HG03521 (cell line): ENCODE measurements at regions not wholly inside any gene's neighbourhood (a gene's known extent, or its start where the extent isn't known, plus 50 kb on each side); places are given as distances from the start of the nearest gene placed in this dataset.

Experiments used
- ATAC-seq: cut with Tn5 transposase; IDR thresholded peaks from one replicate; pipeline ENCODE4 v1.9.1; 2021; ENCODE audit warnings: mild to moderate bottlenecking, moderate library complexity; ENCODE audit not compliant: unreplicated experiment

DNA sequence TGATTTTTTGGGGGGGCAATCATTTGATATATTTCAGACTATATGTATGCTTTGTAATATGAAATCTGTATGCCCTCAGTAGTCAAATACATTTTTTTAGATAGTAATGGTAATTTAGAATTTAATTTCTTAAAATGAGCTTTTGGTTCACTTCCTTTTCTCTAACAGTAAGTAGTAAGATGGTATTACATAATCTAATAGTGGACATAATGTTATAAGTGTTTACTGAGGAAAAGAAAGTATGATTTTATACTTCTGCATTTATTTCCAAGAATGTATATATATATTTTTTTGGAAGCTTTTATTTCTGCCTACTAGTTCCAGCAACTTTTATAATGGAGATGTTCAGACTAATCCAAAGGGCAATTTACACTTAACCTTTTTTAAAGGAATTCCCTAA, 1450.7 kb upstream of the TENM3 start:
- ATAC-seq: no peak

DNA sequence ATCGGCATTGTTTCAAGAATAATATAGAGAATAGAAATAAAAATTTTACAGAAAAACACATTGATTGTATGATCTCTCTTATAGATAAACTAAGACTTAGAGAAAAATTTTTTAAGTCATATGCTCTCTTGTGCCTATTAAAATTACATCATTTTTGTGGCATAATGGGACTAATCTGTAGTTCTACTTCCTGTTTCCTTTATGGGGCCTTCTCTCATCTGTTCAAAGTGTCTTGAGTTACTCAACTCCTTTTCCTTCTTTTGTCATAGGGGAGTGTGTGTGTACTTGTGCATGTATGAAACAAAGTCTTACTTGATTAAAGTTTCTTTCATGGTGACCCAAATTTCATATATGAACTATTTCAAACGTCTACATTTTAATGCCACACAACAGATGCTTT, 1448.9 kb upstream of the TENM3 start:
- no peak for ATAC-seq

DNA sequence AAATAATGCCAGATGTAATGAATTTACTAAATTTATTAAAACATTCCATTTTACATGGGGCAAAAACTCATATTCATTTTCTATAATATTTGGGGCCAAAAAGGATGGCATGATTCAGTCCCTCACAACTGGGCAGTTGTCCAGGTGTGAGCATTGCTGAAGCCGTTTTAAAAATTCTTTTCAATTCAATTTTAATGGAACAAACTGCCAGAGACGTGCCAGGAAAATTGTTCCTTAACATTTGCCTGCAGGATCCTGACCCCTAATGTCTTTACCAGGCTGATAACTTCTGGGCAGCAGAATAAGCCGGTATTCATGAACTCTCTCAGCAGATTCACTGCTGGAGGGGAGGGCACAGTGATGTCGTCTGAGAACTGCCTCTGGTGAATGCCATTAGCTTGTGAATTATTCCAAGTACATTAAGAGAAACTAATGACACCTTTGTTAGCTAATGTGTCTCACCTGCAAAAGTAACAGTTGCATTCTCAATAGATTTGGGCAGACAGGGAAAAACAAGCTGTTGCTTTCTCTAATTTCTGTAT, 1445.1 kb upstream of the TENM3 start:
- no peak for ATAC-seq

DNA sequence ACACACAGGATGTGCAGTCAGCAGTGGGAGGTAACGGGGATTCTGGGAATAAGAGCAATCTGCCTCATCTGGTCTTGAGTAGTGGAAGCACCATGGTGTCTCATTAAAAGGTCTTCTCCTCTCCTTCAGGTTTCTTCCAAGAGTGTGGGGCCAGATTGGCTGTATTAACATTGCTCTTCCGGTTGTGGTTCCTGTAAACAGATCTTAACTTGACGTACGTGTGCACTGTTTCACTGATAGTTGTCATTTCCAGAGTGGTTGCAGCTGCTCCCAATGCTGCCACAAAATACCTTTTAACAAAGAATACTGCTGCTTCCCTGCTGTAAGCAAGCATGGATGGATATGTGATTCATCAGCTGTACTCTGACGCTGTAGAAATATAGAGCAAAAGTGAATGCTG, 1443.4 kb upstream of the TENM3 start:
- ATAC-seq: no peak

DNA sequence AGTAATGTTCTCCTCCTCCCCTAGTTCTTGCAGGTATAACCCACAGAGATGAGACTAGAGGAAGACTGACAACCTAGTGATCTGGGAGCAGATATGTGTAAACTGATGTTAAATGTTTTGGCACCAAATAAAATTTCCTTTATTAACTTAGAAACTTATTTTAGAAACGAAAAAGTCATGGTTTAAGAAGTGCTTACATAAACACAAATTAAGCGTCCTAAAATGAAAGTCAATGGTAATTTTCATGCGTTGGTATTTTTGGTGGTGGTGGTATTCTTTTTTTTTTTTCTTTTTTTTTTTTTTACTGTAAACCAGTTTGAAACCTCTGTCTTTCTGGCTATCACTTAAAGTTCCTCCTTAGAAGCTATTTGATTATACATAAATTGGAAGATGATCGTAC, 1438.1 kb upstream of the TENM3 start:
- no peak for ATAC-seq

DNA sequence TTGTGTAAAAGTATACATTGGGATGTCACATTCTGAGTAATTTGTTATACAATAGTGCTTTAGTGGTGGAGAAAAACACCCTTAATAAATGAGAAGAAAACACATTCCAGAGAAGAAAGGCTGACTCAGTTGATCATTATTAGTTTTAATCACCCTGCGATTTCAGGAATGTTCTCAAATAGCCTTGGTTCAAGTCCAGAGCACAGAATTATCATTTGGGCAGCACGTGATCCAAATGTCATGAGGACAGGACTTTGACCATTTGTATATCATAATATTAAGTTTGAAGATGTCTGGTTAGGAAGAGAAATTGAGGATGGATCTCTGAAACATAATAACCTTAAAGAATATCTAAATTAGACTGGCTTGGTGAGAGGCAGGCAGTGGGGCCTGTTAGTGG, 1434.3 kb upstream of the TENM3 start:
- ATAC-seq: no peak

DNA sequence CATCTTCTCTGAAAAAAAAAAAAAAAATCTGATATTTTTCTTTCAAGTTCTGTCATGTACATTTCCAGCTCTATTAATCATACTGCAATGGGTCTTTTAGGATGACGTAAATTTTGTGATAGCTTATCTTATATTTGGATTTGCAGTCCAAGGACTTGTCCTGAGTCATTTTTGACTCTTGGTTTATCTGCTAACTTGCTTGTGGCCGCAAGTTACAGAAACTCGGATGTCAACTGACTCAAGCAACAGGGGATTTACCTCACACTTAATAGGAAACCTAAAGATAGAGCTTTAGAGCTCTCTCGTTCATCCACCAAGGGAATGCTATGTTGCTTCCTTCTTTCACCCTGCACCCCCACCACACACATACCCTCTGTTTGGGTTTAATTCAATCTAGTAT, 1433.8 kb upstream of the TENM3 start:
- no peak for ATAC-seq

DNA sequence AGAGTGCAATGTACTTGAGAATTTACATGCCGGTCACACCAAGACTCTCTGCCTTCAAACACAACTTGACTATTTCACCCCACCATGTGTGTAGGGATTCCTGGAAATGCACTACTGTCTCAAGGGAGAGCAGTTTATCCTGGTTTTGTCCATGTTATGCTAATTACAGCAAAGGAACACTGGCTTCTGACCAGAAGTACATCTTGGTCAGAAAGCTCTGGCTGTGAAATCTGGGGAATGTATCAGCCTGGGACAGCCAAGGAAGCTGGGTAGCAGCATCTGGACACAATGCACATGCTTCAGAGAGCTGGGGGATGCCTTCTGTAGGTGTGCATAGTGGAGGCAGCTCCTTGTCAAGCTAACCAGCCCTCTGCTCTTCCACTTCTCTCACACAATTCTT, 1432.6 kb upstream of the TENM3 start:
- ATAC-seq: no peak

DNA sequence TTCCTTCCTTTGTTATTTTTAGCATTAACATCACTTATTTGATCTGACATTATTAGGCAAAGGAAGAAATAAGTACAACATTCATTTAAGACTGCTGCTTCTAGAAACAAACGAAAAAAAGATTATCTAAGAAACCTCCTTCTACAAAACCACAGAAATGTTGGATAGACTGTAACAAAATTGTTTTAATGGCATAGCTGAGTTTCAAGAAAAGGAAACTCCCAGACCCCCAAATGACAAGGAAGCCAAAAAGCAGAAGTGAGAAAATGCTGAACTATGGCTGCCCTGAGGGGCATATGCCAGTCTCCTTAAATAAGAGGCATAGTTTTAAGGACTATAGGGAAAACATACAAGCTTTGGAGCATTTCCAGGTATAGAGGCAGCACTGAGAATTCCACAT, 1431.6 kb upstream of the TENM3 start:
- ATAC-seq: no peak

DNA sequence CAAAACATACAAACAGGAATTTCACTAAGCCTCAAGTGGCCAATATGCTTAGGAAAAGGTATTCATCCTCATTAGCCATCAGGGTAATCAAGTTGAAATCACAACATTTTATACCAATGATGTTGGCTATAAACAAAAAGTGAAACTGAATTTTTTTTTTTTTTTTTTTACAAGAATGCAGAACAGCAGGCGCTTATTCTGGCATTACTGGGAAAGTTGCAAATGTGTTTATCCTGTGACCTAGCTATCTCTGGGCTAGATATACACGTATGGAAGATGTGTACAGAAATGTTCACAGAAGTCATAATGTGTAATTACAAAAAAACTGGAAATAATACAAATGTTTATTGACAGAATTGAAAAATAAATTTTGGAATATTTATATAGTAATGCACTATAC, 1430.4 kb upstream of the TENM3 start:
- ATAC-seq: no peak

DNA sequence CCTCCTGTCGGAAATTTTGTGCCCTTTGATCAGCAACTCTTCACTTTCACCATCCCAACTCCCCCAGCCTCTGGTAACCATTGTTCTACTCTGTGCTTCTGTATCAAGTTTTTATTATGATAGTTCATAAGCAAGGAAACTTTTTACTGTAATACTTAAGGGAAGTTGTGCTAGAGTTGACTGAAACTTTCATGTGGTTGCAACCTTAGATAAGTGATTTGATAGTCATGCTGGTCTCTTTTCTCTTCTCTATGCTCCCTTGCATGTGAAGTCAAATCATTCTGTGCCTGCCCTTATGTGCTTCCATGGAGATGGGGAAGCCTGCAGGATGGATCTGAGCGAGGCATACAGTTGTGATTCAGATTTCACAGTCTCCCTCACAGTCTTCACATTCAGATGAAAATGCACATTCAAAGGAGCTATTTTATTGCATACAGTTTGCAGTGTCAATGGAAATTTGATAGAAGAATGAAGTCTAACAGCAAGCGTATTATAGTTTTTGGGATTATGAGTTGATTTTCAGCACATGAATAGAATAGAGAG, 1428.3 kb upstream of the TENM3 start:
- no peak for ATAC-seq

DNA sequence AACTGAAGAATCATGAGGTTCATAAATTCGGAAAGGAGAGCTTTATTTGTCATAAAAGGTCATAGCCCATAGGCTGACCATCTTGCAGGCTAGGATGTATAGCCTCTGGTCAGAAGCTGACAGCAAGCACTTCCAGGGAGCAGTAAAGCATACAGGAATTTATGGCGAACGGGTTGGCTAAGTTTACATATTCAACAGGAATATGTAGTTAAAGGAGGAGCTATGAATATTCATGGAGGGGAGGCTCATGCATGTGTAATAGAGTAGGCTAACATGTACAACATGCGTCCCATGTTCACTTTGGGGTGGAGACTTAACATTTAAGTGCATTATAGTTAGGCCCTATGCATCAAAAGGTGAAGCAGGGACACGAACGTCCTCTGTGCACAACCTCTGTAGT, 1425.7 kb upstream of the TENM3 start:
- no peak for ATAC-seq

DNA sequence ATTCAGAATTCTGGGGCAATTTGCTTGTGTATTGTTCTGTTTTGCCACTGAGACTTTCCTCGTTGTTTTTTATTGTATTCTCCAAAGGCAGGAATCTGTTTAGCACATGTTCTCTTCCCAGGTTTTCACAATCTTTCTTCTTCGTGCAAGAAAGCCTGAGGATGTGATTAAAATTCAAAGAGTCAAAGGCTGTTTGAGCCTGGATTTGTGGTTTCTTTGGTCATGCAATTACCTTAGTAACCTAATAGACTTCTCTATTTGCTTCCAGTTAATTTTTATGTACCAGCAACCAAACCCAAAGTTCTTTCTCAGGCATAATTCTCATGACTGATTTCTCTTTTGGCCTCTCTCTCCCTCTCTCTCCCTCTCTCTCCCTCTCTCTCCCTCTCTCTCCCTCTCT, 1420.1 kb upstream of the TENM3 start:
- no peak for ATAC-seq

DNA sequence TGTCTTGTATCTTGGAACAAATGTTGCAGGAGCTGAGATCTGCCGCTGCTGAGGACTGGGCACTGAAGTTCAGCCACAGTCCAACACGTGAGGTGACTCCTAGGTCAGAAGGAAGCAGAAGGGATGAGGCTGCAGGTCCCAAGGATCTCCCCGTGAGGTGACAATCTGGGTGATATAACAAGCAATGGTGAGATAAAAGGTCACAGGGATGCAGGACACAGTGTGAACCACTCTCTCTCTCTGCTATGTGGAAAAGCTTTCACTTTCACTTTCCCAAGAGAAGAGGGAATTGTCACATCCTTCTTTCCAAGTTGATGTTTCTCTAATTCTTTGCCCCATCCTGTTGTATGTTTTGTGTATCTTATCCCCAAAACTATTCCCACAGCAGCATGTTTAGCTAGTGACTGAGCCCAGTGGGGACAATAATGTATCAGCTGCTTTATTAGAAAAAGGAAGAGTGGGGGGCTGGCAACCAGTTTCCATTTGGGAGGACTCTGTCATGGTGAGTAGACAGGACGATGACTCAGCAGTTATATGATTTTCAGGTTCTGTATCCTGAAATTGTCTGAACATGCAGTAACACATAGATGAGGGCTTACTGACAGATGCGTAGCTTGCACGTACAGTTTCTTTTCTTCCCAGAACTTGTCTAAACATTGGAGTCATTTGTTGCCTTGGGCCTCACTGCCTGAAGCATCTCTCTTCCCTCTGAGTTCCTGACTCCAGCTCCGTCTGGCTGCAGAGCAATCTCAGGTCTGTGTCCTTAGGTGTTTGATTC, 1415.8 kb upstream of the TENM3 start:
- no peak for ATAC-seq

DNA sequence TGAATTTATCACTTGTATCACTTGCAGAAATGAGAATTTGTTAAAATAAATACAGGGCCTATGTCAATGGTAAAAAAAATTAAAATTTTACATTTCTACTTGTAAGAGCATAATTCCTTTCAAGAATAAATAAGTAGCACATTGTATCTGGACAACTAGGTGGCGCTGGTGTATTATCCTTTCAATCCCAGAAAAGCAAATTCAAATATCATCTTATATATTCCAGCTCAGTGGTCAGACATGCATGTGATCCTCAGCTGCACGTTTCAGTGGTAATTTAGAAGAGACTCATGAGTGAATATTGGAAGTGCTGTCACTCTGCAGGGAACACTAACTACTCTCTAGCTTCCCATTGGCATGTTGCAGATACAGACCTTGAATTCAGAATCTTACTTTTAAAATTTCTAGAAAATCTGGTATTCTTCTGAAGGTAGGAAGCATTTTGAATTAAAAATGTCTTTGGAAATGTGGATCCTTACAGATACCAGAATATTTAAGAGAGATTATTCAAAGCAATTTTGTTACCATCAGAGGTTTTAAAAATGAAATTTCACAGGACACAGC, 1414.7 kb upstream of the TENM3 start:
- ATAC-seq: no peak

DNA sequence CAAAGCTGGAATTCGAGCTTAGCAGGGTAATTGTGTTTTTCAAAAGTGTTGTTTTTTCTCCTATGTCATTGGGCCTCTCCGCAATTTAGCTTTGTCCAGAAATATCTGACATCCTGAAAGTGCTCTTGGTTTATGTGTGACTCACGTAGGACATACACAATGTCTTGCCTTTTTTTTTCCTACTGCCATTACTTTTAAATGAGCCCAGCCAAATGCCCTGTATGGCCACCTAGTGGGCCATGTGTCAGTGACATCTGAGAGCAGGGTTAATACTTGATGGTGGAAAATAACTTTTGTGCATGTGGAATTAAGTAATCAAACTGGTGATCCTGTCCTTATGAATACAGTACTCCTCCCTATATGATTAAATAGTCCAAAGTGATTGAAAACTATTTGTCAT, 1411.1 kb upstream of the TENM3 start:
- ATAC-seq: no peak

DNA sequence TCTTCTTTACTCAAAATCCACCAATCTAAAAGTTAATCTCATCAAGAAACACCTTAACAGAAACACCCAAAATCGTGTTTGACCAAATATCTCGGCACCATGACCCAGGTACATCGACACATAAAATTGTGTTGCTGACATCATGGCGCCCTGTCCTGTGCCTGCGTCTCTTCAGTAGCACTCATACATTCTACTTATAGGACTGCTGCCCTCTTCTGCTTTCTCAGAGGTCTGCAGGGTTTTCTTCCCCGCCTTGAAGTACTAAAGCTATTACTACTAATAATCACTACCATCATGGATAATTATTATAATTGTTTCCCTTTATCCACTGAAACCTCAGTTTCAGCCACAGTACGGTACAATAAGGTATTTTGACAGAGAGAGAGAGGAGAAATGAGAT, 1403.1 kb upstream of the TENM3 start:
- ATAC-seq: no peak

DNA sequence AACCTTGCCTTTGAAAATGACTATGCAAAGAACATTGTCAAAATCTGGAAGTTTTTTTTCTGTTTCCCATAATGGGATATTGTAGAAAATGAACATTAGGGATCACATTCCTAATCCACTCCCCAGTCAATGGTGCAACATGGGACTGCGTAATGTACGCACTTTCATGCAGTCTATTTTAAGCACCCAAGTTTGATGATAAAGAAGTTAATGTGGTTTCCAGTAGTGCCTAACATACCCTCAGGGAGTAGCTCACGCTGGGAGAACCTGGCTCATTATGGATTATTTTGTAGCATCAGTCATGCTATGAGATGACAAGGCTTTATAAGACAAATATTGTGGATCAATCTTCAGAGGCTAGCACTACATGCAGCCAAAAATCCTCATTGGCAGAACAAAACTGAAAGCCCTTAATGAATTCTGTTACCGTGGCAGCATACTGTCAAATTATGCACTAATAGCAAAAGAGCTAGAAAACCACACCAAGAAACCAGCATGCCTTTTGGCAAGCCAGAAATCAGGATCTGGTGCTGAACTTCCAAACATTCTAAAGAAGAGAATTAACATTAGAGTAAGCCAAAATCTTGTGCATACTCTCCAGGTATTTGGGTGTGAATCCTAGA, 1392.8 kb upstream of the TENM3 start:
- ATAC-seq: no peak

DNA sequence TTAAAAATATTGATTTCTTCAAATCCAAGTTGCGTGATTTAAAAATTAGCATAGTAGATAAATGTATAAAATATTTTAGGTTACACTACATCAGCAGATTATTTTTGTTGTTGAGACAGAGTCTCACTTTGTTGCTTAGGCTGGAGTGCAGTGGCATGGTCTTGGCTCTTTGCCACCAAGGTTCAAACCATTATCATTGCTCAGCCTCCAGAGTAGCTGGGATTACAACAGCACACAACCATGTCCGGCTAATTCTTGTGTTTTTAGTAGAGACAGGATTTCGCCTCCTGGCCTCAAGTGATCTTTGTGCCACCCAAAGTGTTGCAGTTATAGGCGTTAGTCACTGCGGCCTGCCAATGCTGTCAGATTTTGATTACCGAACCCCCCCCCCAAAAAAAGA, 1390.5 kb upstream of the TENM3 start:
- ATAC-seq: no peak

DNA sequence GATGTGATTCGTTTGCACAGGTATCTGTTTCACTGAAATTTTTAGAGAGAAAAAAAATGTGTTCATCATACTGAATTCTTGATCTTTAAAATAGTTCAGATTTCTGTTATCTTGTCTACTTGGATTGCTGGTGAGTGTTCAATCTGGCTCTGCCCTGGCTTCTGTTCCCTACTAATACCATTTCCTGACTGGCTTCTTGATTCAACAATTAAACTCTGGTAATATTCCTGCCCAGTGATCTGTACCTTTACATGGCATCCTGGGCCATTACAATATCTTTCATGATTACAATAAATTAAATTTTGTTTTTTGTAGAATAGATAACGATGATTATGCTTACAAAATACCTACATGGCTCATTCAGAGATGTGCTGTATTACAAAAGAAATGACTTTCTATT, 1388.0 kb upstream of the TENM3 start:
- ATAC-seq: no peak

DNA sequence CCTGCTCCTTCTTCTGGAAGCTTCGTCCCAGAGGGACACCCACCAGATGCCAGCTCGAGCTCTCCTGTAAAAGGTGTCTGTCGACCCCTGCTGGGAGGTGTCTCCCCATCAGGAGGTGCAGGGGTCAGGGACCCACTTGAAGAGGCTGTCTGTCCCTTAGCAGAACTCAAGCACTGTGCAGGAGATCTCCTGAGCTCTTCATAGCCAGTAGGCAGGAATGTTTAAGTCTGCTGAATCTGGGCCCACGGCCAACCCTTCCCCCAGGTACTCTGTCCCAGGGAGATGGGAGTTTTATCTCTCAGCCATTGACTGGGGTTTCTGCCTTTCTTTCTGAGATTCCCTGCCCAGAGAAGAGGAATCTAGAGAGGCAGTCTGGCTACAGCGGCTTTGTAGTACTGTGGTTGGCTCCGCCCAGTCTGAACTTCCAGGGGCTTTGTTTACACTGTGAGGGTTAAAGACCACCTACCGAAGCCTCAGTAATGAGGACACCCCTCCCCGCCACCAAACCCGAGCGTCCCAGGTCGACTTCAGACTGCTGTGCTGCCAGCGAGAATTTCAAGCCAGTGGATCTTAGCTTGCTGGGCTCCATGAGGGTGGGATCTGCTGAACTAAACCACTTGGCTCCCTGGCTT, 1383.0 kb upstream of the TENM3 start:
- ATAC-seq: no peak

DNA sequence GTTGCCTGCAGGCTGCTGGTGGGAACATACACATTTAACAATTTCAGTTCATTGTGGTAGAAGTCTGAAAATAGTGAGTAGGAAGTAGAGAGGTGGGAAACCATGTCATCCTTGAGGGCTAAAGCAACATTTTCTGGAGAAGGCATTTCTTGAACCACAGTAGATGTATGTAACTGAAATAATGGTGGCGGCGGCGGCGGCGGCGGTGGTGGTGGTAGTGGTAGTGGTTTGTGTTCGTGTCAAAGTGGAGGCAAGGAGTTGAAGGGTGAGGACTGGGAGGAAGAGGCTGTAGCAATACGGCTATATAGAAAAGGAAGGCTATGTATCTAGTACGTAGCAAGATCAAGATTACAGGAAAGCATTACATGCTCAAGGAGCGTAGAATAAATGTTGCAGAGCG, 1381.6 kb upstream of the TENM3 start:
- no peak for ATAC-seq
